Activated CD4-positive, alpha-beta T cell treated with anti-CD3 and anti-CD28 coated beads, Interleukin-2, amount 10 ng/mL, durations not matched to agents 24 days and 14 days (primary cell): ENCODE measurements at regions not wholly inside any gene's neighbourhood (a gene's known extent, or its start where the extent isn't known, plus 50 kb on each side); places are given as distances from the start of the nearest gene placed in this dataset.
A peak's percentile ranks its signal among the peaks of the same experiment; 100 is the strongest.

Experiments
- DNase-seq: peaks from one replicate; pipeline ENCODE4 v3.0.0; 2022
- H3K27ac Mint-ChIP-seq: one replicate; pipeline ENCODE4 v1.8.0; 2022; ENCODE audit warnings: mild to moderate bottlenecking, mixed read lengths
- H3K27me3 Mint-ChIP-seq: one replicate; pipeline ENCODE4 v1.8.0; 2022; ENCODE audit warnings: mixed read lengths
- H3K36me3 Mint-ChIP-seq: one replicate; pipeline ENCODE4 v1.8.0; 2022; ENCODE audit warnings: low read depth, mild to moderate bottlenecking, mixed read lengths
- H3K4me1 Mint-ChIP-seq: one replicate; pipeline ENCODE4 v1.8.0; 2021; ENCODE audit warnings: mixed read lengths
- H3K4me3 Mint-ChIP-seq: one replicate; pipeline ENCODE4 v1.8.0; 2022; ENCODE audit warnings: mild to moderate bottlenecking, moderate library complexity, mixed read lengths
- H3K9me3 Mint-ChIP-seq: one replicate; pipeline ENCODE4 v1.8.0; 2021; ENCODE audit warnings: mixed read lengths
- intact Hi-C: fragments of 100-400 bp; cut with micrococcal nuclease; formaldehyde crosslinking; loops from one replicate; pipeline ENCODE4 v1.15.1; 2023

GRCh38 chr7:80324032-80324431, 187.8 kb downstream of the GNAT3 start:
- no peaks in the 10 kb centered on the region for H3K36me3 Mint-ChIP-seq
- intact Hi-C loops = no loop called here
- peaks cover 10% of the 10 kb centered on the region for H3K9me3 Mint-ChIP-seq
- no peaks in the 10 kb centered on the region for H3K4me1 Mint-ChIP-seq
- no peaks in the 10 kb centered on the region for H3K27me3 Mint-ChIP-seq
- H3K27ac Mint-ChIP-seq = no peak overlapping the region
- no peak for DNase-seq
- H3K4me3 Mint-ChIP-seq = no peak overlapping the region

GRCh38 chr7:80319461-80319860, 184.8 kb downstream of the GNAI1 start:
- peaks cover 3% of the 10 kb centered on the region for H3K9me3 Mint-ChIP-seq
- H3K27me3 Mint-ChIP-seq = no peaks in the 10 kb centered on the region
- H3K4me1 Mint-ChIP-seq = no peaks in the 10 kb centered on the region
- H3K36me3 Mint-ChIP-seq = no peaks in the 10 kb centered on the region
- H3K27ac Mint-ChIP-seq = no peak overlapping the region
- H3K4me3 Mint-ChIP-seq = no peak overlapping the region
- DNase-seq = no peak
- intact Hi-C loops = no loop called here

DNA sequence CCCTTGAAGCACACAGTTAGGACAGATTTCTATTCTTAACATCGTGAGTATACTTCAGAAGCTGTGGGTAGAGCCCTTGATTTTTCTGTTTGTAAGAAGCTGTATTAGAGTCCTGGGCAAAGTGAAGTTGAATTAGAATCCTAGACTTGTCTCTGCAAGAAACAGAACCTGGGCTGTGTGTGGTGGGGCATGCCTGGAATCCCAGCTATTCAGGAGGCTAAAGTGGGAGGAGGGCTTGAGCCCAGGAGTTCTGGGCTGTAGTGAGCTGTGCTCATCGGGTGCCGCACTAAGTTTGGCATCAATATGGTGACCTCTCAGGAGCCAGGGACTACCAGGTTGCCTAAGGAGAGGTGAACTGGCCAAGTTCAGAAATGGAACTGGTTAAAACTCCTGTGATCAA, 183.4 kb downstream of the GNAI1 start:
- DNase-seq = no peak
- Mint-ChIP-seq H3K27ac (no peak overlapping the region), H3K4me3 (no peak overlapping the region), H3K4me1 (no peaks in the 10 kb centered on the region), H3K27me3 (no peaks in the 10 kb centered on the region), H3K9me3 (peaks cover 3% of the 10 kb centered on the region), H3K36me3 (no peaks in the 10 kb centered on the region)
- intact Hi-C loops = no loop called here

- H3K27me3 Mint-ChIP-seq = no peaks in the 10 kb centered on the region
- no peak overlapping the region for H3K4me3 Mint-ChIP-seq
- no peak overlapping the region for H3K27ac Mint-ChIP-seq
- H3K36me3 Mint-ChIP-seq = no peaks in the 10 kb centered on the region
- peaks cover 3% of the 10 kb centered on the region for H3K9me3 Mint-ChIP-seq
- peaks cover 4% of the 10 kb centered on the region for H3K4me1 Mint-ChIP-seq
- no peak for DNase-seq
- intact Hi-C loops = no loop called here
Measured at GRCh38 chr7:80316811-80317210, 182.2 kb downstream of the GNAI1 start.

- Mint-ChIP-seq H3K27ac (no peak overlapping the region), H3K4me1 (peaks cover 7% of the 10 kb centered on the region), H3K4me3 (no peak overlapping the region), H3K36me3 (no peaks in the 10 kb centered on the region), H3K9me3 (peaks cover 2% of the 10 kb centered on the region), H3K27me3 (no peaks in the 10 kb centered on the region)
- intact Hi-C loops = no loop called here
- no peak for DNase-seq
Measured at GRCh38 chr7:80313716-80314115, 179.1 kb downstream of the GNAI1 start.

- no peaks in the 10 kb centered on the region for H3K36me3 Mint-ChIP-seq
- H3K9me3 Mint-ChIP-seq = no peaks in the 10 kb centered on the region
- H3K4me3 Mint-ChIP-seq = no peak overlapping the region
- intact Hi-C loops = no loop called here
- H3K27ac Mint-ChIP-seq = no peak overlapping the region
- H3K4me1 Mint-ChIP-seq = peaks cover 7% of the 10 kb centered on the region
- no peak for DNase-seq
- no peaks in the 10 kb centered on the region for H3K27me3 Mint-ChIP-seq
Measured at GRCh38 chr7:80313067-80313626, 178.5 kb downstream of the GNAI1 start.

DNA sequence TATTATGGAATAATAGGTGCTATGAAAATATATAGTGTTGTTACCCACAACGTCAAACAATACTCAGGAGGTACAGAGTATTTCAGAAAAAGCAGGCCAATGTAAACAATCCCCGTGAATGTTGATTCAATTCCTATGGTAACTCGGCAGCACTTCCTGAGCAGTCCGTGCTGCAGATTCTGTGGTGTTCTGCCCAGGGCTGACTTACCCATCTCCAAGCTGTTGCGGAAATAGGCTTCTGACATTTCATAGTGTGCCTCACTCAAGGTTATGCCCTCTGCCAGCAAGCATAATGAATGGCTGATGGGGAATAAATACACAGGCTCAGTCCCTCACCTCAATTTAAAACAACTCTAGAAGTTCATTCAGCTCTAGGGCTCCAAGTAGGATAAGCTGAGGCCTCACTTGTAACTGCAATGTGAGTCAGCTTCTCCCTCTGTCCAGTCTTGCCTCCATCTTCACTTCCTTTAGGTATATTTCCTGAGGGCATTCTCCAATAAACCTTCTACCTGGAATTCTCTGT, 177.6 kb downstream of the GNAI1 start:
- H3K27me3 Mint-ChIP-seq = no peaks in the 10 kb centered on the region
- peaks cover 7% of the 10 kb centered on the region for H3K4me1 Mint-ChIP-seq
- no peak overlapping the region for H3K27ac Mint-ChIP-seq
- DNase-seq = peak; percentile 64
- no peaks in the 10 kb centered on the region for H3K36me3 Mint-ChIP-seq
- intact Hi-C loops = no loop called here
- H3K9me3 Mint-ChIP-seq = no peaks in the 10 kb centered on the region
- H3K4me3 Mint-ChIP-seq = no peak overlapping the region

DNA sequence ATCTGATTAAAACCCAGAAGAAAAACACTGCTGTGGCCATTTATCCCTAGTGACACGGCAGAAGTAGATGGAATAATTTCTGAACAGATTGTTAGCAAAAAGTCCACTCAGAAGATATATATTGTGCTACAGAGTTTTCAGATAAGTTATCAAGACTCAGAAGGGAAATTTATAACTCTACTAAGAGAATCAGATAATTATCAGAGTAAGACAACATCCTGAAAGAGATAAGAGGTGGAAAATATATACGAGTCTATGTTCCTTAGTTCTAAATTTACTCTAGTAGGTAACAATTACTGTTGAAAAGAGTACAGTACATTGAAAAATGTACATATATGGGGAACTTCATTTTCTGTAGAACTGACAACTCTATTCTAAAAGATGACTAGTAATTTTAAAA, 176.7 kb downstream of the GNAI1 start:
- Mint-ChIP-seq H3K4me1 (peaks cover 7% of the 10 kb centered on the region), H3K27me3 (no peaks in the 10 kb centered on the region), H3K9me3 (no peaks in the 10 kb centered on the region), H3K4me3 (no peak overlapping the region), H3K36me3 (no peaks in the 10 kb centered on the region), H3K27ac (no peak overlapping the region)
- intact Hi-C loops = no loop called here
- DNase-seq = no peak

DNA sequence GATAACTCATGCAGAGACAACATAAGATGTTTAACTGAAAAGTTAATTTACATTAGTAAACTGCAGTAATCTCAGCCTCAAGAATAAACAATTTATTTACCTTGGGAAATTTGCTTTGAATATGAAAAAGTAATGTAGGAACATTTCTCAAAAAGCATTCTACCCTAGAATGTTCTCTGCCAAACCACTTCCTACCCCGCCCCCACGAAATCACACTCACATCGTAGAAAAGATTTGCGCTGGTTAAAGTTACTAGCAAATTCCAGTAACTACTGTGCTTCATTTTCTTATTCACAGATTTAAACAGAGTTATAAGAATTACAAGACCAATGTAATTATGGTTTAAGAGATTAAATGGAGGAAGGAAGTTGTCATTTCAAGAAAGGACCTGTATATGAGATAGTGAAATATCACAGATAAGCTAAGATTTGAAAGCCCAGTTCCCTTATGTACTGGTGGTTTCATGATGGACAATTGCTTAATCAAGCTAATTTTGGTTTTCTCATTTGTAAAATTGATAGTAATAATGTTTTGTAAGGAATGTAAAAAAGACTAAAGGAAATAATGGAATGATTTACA, 175.4 kb downstream of the GNAI1 start:
- DNase-seq = no peak
- no peaks in the 10 kb centered on the region for H3K36me3 Mint-ChIP-seq
- no peak overlapping the region for H3K4me3 Mint-ChIP-seq
- H3K27ac Mint-ChIP-seq = no peak overlapping the region
- H3K9me3 Mint-ChIP-seq = no peaks in the 10 kb centered on the region
- intact Hi-C loops = no loop called here
- no peaks in the 10 kb centered on the region for H3K27me3 Mint-ChIP-seq
- peaks cover 7% of the 10 kb centered on the region for H3K4me1 Mint-ChIP-seq

DNA sequence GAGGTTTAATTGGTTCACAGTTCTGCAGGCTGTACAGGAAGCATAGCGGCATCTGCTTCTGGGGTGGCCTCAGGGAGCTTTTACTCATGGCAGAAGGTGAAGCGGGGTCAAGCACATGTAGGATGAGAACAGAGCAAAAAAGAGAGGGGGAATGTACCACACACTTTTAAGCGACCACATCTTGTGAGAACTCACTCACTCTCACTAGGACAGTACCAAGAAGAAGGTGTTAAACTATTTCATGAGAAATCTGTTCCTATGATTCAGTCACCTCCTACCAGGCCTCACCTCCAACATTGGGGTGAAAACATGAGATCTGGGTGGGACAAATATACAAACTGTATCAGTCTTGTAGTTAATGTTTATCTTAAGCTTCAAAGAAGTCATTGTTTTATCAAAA, 174.7 kb downstream of the GNAI1 start:
- Mint-ChIP-seq H3K4me3 (no peak overlapping the region), H3K4me1 (peaks cover 7% of the 10 kb centered on the region), H3K36me3 (no peaks in the 10 kb centered on the region), H3K27ac (no peak overlapping the region), H3K9me3 (no peaks in the 10 kb centered on the region), H3K27me3 (no peaks in the 10 kb centered on the region)
- no peak for DNase-seq
- intact Hi-C loops = no loop called here

GRCh38 chr7:80307227-80307856, 172.7 kb downstream of the GNAI1 start:
- no peaks in the 10 kb centered on the region for H3K27me3 Mint-ChIP-seq
- no peak for DNase-seq
- no peak overlapping the region for H3K4me3 Mint-ChIP-seq
- intact Hi-C loops = no loop called here
- H3K9me3 Mint-ChIP-seq = no peaks in the 10 kb centered on the region
- no peak overlapping the region for H3K27ac Mint-ChIP-seq
- peaks cover 7% of the 10 kb centered on the region for H3K4me1 Mint-ChIP-seq
- H3K36me3 Mint-ChIP-seq = no peaks in the 10 kb centered on the region

GRCh38 chr7:80303315-80303714, 168.7 kb downstream of the GNAI1 start:
- H3K36me3 Mint-ChIP-seq = no peaks in the 10 kb centered on the region
- no peak overlapping the region for H3K27ac Mint-ChIP-seq
- intact Hi-C loops = no loop called here
- no peak overlapping the region for H3K4me3 Mint-ChIP-seq
- no peaks in the 10 kb centered on the region for H3K4me1 Mint-ChIP-seq
- no peaks in the 10 kb centered on the region for H3K27me3 Mint-ChIP-seq
- DNase-seq = no peak
- no peaks in the 10 kb centered on the region for H3K9me3 Mint-ChIP-seq

GRCh38 chr7:80302636-80303035, 168.0 kb downstream of the GNAI1 start:
- Mint-ChIP-seq H3K27me3 (no peaks in the 10 kb centered on the region), H3K36me3 (no peaks in the 10 kb centered on the region), H3K27ac (no peak overlapping the region), H3K9me3 (no peaks in the 10 kb centered on the region), H3K4me1 (no peaks in the 10 kb centered on the region), H3K4me3 (no peak overlapping the region)
- intact Hi-C loops = no loop called here
- DNase-seq = no peak

DNA sequence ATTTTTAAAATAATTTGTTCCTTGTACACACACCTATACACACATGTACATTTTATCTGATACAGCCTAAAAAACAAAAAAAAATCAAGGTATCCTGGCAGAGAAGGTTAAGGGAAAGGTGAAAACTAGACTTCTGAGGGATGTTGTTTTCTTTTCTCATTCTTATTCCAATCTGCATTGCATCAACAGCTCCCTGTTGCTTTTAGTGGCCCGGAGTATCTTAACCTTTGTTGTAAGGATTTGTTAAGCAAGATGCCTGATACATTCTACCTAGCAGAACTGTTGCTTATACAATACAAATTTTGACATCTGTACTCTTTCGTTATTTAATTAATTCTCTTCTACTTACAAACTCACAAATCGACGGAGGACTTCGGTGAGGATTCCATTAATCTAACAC, 167.4 kb downstream of the GNAI1 start:
- no peak overlapping the region for H3K4me3 Mint-ChIP-seq
- no peak for DNase-seq
- H3K4me1 Mint-ChIP-seq = no peaks in the 10 kb centered on the region
- intact Hi-C loops = no loop called here
- H3K27ac Mint-ChIP-seq = no peak overlapping the region
- H3K27me3 Mint-ChIP-seq = no peaks in the 10 kb centered on the region
- H3K36me3 Mint-ChIP-seq = no peaks in the 10 kb centered on the region
- peaks cover under 1% of the 10 kb centered on the region for H3K9me3 Mint-ChIP-seq

GRCh38 chr7:80298201-80298600, 163.6 kb downstream of the GNAI1 start:
- Mint-ChIP-seq H3K4me3 (no peak overlapping the region), H3K27ac (no peak overlapping the region), H3K36me3 (no peaks in the 10 kb centered on the region), H3K9me3 (peaks cover 11% of the 10 kb centered on the region), H3K27me3 (no peaks in the 10 kb centered on the region), H3K4me1 (no peaks in the 10 kb centered on the region)
- intact Hi-C loops = no loop called here
- DNase-seq = no peak
